HT1080 (cell line): ENCODE measurements at regions not wholly inside any gene's neighbourhood (a gene's known extent, or its start where the extent isn't known, plus 50 kb on each side); places are given as distances from the start of the nearest gene placed in this dataset.

ENCODE experiments used
- DNase-seq: peaks from one replicate; pipeline ENCODE4 v3.0.0-alpha.2; 2015; ENCODE audit warnings: low read depth

DNA sequence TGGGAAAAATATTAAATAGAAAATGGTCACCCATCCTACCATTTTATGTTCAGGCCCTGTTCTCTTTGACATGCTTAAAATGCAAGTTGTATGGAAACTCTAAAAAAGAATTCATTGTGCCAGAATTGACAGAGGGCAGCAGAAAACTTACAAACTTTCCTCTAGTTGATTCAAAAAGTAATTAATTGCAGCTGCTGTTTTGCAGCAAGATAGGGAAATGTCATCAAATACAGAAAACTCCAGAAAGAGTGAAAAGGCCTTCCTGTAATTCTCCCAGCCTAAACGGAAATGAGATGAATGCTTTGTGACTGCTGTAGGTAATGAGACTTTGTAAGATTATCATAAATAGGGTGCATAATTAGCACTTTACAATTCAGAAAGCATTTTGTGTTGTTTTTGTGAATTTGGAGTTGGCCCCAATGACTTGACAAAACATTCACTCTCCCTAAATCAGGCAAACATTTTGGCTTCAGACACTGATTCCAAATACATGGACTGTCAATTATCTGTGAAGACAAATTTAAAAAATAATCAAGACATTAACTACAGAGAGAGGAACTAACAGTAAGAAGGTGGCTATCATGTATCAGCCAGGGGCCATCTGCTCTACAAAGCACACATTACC lies 861.8 kb downstream of the SQOR start:
- no peak for DNase-seq

DNA sequence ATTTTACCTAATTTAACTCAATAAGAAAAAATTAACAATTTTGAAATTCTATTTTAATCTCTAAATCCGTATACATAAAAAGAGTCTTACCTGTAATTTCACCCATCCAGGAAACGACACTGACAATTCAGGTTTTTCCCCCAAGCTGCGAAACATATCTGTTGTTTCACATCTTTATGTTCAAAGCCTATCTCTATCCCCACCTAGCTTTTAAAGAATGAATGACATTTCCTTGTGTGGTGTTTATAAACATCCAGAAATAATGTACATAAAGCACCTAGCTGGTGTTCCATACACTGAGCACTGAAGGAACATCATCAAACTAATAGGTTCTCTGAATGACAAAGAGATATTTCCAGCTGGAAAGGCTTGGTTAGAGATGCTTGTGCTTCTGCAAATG lies 867.8 kb downstream of the SQOR start:
- peak; percentile 10 for DNase-seq

DNA sequence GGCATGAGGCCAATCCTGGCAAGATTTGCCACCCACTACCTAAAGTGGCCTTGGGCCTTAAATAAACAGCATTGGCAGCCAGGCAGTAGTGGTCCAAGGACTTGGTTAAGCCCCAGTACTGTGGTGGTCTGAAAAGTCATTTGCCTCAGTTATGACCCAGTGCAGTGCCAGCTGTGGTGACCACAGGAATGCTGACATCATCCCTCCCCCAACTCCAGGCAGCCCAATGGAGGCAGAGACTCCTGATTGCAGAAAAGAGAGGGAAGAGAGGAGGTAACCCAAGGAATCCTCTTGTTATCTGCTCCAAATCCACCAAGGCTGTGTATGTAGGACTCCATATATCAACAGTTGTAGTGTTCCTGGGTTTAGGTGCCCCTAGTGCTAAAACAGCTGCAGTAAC lies 883.6 kb downstream of the SQOR start:
- no peak for DNase-seq

DNA sequence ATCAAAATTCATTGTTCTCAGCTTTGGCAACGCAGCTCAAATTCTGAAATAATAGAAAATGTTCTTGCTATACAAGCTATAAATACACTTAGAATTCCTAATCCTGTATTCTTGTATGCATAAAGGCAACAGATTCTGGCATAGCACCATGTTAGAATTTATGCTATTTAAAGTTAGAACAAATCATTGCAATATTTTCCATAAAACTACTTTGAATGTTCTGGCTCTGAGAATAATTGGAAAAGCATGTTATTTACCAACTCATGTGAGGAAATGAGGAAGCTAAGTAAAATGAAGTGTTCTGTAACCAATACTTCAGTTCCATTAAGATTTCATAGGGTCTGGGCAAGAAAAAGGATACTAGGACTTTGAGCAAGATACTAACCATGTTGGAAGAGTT lies 888.9 kb downstream of the SQOR start:
- no peak for DNase-seq

DNA sequence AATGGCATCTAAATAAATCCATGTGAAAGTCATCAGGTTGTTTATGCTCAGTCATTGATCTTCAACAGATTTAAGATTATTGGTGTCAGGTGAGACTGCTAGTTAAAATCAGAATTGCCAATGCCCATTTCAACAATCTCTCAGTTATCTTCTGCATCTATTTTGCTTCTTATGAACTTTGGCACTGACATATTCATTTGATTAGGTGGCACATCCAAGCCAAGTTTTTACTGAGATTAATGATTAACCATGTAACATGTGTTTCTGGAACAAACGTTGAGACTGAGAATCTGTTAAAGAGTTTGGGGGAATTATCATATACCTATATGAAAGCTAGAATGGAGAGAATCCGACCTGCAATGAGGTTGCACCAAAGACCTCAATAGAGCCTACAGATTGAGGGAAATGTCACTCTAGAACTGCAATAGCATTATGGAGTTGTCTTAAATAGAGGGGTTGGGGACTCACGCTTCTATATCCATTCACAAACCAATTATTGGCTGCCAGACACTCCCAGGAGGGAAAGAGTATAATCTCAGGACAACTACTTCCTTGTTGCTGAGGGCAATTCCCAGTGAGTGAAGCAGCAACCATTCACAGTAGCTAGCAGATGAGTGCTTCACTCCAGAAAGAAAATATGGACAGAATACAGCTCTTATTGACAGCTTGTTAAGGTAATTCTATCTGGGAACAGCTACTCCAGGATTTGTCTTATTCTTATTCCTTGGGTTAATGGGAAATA lies 891.3 kb downstream of the SQOR start:
- DNase-seq = no peak

DNA sequence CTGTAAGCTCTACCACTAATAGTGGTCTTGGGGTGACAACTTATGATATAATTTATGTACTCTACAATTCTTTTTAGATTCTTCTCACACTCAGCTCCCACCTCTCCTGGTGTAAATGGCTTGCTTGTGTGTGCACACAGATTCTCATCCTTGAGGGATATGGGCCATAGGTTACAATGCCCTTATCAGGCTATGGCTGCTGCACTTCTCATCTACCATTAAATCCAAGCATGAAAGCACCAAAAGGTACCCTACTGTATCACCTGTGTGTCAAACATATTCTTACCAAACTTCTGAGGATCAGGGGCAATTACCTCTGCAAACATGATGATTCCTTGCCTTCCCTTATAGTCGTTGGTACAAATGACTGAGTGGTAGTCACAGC lies 891.9 kb downstream of the SQOR start:
- DNase-seq = no peak

DNA sequence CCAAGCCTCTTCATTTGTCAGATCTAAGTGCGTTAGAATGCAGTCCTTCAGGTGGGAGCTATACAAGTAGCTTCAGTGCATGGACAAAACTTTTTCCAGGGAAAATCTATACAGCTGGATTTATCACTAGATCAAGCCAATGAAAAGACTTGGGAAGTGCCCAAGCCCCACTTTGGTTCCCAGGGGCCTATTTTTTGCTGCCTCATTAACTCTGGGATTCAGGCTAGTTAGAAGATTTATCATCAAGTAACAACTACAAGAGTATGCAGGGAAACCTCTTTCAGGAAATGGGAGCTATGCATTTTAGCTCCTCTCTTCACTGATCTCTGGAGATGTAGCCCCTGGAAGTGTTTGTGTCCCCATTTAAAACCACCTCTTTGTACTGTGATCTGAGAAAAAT lies 908.8 kb downstream of the SQOR start:
- DNase-seq = no peak

DNA sequence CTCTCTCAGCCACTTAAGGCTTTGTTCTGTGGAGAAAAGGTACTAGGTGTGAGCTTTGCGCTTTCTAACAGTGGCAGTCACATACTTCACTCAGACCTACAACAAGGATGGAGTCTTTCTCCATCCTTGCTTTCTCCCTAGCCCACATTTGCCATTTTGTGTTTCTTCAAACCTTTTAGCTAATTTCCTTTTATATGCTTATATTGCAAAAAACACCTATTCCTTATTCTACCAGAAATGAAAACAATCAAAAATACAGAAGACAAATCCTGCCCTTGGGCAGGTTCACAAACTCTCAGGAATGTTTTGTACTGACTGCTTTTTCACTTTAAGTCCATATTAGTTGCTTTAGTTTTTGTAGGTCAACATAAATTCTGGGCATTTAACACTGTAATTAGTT lies 914.2 kb downstream of the SQOR start:
- DNase-seq = no peak

DNA sequence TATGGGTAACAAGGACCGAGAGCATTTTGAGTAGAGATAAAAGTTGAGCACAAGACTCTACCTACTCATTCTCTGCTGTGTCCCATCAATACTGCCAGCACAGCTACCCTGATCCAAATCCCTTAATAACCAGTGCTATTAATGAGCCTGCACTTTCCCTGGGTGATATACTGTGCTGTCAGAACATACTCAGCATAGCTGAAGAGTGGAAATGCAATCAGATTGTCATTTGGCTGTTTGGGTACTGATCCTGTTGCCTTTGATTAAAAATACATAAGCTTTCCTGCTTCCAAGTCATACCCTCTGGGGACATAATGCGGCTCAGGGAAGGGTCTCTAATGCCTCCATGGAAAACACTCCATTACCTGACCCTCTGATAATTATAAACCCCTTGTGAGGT lies 917.5 kb downstream of the SQOR start:
- DNase-seq = no peak

DNA sequence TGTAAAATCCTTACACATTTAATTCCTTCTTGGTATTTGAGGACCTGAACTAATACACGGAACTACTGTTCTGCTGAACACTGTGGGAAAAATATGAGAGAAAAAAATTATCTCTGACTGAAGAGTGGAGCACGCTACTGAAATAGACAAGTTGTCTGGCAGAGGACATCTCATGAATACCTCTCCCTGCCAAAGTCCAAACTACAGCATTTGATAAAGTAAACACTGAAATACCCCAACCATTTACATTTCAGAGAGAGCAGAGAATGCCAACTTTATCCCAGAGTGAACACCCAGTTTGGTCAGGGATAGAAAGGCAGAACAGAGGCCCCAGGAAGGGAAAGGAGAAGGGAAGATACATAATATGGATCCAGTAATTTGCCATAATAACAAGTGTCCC lies 920.7 kb downstream of the SQOR start:
- no peak for DNase-seq

DNA sequence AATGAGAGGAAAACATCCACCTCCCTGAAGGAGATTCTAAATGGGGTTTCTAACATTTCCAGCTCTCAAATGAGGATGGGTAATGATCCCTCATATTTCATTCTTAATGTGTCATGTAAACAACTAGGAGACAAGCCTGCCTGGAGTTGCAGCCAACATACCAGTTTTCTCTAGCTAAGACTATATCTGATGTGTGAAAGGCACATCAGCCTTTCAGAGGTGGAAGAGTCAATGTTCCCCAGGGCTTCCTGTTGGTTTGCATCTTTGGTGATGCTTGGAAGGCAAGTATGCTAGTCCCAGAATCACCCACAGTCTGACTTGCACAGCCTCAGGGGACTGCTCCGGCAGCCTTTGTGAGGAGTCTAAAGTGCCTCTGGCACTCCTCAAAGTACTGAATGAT lies 921.2 kb downstream of the SQOR start:
- no peak for DNase-seq

DNA sequence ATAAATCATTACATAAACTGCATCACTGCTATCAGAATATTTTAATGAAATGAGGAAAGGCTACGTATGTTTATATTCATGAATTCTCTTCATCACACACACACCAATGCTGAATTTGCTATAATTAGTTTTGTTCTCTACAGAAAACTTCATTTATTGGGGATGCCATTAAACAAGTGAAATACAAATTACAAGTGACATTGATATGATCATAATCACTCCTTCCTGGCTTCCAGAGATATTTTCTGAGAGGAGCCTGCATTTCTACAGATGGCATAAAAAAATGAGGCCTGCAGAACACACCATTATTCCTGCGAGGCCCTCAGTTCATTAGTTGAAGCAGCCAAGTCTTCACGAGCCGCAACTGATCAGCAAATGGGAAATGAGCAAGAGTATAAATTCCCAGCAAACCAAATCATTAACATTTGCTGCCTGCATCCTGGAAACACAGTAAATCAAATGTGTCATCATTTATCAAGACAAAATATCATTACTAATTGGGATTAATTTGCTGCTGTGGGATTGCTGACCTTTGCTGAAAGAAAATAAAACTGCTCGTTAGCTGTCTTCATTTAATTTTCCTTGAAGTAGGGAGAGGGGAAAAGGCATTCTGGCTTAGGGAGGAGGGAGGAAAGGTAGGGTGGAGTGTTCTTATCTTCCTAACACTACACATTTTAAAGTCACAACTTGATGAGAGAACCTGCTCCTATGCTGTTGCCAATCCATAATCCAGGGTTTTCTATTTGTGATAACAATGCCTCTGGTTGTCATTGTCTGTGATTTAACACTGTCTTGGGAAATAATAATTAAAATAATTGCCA lies 921.9 kb downstream of the SQOR start:
- DNase-seq = no peak

DNA sequence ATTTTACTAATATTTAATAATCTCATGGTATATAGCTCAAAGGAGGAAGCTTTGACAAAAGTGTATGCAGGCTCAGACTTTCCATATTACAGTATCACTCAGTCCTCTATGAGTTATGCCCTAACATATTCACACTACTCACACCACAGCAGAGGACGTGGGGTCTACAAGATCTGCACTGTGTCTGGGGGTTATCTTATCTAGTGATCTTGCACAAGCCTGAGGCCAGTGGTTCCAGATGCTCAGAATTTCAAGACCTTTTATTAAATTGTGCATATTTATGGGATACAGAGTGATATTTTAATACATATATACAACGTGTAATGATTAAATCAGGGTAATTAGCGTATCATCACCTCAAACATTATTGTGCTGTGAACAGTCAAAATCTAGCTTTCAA lies 933.1 kb downstream of the SQOR start:
- DNase-seq = no peak

DNA sequence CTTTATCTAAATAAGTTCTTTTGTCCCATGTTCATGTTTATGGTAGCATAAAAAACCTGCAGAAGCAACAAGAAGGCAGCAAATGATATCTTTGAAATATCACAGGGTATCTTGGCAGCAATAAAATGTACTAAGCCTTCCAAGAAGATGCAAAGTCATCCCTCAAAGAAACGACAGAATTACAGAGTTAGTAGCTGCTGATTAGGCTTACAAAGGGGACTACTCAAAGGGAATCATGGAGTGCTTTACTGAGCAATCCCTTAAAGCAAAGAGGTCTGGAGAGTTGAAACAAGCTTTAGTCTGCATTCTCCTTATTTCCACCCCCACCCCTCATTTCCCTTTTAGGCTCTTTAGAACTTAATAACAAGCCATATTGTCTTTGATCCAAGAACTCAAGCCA lies 935.0 kb downstream of the SQOR start:
- DNase-seq = no peak

DNA sequence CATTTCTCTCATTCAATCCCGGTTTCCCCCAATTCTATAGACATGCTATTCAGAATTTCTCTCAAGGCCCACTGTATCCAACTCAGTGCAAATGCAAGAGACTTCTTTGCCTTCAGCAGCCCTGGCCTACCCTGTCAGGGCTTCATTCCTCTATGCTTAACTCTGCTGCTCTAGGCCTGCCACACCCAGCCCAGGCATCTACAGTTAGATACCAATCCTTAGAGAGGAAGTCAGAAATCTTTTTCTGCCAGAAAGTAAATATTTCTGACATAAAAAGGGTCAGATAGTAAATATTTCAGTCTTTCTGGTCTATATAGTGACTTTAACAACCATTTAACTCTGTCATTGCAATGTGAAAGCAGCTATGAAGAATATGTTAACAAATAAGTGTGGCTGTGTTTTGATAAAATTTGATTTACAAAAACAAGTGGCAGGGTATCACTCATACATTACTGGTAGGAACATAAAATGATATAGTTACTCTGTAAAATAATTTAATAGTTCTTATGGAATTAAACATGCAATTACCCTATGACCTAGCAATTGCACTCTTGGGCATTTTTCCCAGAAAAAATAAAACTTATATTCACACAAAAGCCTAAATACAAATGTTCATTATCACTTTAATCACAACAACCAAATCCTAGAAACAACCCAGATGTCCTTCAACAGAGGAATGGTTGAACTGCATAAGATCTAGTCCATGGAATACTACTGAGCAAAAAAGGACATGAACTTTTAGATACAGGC lies 942.0 kb downstream of the SQOR start:
- no peak for DNase-seq

DNA sequence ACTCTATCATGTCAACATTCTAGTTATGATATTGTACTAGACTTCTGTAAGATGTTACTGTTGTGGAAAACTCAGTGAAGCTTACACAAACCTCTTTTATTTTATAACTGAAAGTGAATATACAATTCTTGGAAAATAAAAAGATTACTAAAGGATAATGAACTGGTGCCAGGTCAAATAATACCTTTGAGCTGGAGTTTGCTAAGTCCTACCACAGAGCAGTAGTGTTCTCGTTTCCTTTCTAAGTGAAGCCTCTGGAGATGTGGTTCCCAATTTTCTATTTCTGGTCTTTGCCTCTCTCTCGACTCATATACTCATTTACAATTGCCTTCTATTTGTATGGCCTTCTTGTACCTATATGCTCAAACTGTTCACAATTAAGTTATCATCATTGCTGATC lies 942.9 kb downstream of the SQOR start:
- DNase-seq = no peak

DNA sequence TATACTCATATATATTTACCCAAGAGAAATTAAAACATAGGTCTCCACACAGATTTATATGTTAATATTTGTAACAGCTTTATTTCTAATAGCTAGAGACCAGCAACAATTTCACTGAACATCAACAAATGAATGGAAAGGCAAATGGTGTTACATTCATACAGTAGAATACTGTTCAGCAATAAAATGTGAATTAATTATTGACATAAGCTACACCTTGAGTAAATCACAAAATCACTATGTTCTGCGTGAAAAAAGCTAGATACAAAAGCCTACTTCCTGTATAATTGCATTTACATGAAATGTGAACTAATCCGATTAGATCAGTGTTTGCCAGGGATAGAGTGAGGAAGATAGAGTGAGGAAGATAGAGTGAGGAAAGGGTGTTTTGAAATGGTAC lies 945.7 kb downstream of the SQOR start:
- DNase-seq = no peak

DNA sequence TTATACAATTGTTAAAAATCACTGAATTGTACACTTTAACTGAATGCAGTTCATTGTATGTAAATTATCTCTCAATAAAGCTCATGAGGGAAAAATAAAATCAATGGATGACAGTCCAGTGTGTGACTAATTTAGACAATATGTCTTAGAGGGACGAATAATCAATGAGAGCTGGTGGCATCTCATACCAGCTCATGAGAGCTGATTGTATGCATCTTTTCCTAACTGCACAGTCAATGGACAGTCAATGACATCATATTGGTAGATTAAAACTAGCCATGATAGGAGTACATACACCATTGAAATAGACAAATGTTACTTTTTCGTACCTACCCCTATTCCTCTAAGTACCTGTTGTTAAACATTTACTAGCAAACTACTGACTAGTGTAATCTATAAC lies 946.1 kb downstream of the SQOR start:
- DNase-seq = no peak

DNA sequence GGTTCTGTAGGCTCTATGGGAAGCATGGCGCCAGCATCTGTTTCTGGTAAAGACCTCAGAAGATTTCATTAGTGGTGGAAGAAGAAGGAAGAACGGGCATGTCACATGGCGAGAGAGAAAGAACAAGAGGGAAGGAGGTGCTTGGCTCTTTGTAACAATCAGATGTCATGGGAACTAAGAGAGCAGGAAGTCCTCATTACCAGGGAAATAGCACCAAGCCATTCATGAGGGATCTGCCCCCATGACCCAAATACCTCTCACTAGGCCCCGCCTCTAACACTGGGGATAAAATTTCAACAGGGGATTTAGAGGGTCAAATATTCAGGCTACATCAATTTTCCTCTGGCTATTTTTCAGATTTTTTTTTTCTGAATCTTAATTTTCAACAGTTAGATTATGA lies 954.3 kb downstream of the SQOR start:
- DNase-seq = peak; percentile 3

DNA sequence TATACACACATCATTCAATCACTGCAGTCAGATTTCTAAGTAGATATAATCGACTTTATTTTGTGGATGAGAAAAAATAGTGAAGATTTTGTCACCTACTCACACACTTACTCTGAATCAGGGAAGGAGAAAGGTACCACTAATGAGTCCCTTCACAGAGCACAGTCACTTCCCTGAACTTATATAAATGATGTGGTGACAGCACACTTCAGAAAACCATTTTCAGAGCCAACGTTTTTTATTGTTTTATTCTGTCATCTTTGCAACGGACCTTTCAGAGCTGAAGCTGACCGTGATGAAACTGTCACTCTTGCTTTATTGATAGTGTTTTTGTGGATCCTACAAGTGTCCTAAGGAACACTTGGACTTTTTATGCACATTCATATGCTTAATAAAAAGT lies 956.6 kb downstream of the SQOR start:
- no peak for DNase-seq

DNA sequence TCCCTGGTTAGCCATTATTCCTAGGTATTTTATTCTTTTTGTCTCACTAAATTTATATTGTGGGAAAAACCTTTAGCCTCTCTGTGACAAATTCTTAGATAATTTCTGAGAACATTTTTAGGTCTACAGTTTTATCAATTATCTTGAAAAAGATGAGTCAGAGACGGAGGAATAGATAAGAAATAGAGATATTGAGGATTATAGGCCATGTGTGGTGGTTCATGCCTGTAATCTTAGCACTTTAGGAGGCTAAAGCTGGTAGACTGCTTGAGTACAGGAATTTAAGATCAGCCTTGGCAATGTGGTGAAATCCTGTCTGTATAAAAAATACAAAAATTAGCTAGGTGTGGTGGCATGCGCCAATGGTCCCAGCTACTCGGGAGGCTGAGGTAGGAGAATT lies 960.2 kb downstream of the SQOR start:
- DNase-seq = no peak

DNA sequence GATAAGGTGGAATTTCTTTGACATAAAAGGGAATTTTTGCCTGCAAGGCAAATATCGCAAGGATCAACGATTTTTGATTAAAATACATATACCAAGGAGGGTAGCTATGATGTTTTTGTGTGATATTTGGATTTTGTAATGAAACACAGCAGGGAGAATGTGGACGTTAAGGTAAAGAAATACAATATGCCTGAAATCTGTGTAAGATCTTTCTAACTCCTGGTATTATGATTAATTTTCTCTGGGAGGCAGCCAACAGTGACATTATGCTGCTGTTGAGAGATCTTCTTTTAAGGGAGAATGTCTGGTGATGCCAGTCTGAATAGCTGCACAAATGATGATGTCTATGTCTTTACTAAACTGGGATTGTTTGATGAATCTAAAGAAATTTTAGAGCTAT lies 972.2 kb downstream of the SQOR start:
- DNase-seq = no peak
